ENCODE measurements at regions not wholly inside any gene's neighbourhood (a gene's known extent, or its start where the extent isn't known, plus 50 kb on each side); places are given as distances from the start of the nearest gene placed in this dataset.

DNA sequence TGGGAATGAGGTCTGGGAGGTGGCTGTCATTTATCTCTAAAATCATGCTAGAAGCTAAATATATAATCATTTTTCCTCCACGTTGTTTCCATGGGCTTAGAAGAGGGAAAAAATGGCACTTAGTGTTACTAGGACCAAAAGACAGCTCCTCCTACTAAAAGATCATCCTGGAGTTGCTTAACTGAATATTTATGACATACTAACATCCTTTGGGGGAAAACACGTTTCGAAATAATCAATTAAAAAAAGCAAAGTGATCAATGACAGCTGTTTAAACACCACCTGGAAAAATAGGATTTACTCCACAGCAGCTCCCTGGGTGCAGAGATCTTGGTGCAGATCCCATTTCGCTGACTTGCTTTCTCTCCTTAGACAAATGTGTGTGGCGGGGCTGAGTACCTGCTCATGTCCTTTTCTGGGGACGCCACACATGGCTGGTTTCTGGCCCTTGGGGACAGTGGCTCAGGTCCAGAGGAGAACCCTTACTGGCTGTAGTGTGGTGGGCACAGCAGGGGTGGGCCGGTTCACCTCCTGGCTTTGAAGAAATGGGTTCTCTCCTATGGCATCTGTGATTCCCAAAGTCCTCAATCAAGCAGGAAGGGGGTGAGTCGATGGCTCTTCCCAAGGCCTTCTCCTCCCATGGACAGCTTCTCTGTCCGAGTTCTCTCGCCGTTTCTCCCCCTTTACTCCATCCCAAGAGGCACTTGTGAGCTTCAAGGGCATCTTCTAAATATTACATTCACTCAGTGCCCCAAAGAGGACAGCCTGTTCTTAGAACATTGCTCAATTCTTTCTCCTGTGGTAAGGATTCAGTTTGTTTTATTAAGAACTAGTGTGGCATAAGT, 156.4 kb upstream of the KLF14 start:
- Histone ChIP-seq H3K4me2 (ENCODE audit: insufficient read depth, low read length) (peak overlapping the region; percentile 83), H3K27me3 (ENCODE audit: insufficient read depth, low read length) (no peaks in the 10 kb centered on the region), H3K36me3 (ENCODE audit: insufficient read depth, low read length) (peaks cover 77% of the 10 kb centered on the region), H3K27ac (ENCODE audit: low read depth, low read length) (peak overlapping the region; percentile 99), H3K79me2 (ENCODE audit: insufficient read depth, low read length) (peaks cover 92% of the 10 kb centered on the region), H4K20me1 (ENCODE audit: insufficient read depth, low read length) (peaks cover 71% of the 10 kb centered on the region), H3K9me3 (ENCODE audit: low read depth, low read length) (no peaks in the 10 kb centered on the region), H3K4me1 (ENCODE audit: insufficient read depth, low read length) (peaks cover 95% of the 10 kb centered on the region), H3K4me3 (ENCODE audit: insufficient read depth, low read length) (peak overlapping the region; percentile 49), H2AFZ (ENCODE audit: low read length) (no peak overlapping the region)
- TF ChIP-seq CTCF (IDR thresholded peaks at IDR 0.05; ENCODE audit: extremely low read depth, low read depth, low read length): no peak
- peak; percentile 2 for DNase-seq (ENCODE audit: insufficient read length, low spot score, missing footprints)

GRCh38 chr7:130891254-130892094, 157.5 kb upstream of the KLF14 start:
- no peak overlapping the region for H2AFZ ChIP-seq (ENCODE audit: low read length)
- peaks cover 72% of the 10 kb centered on the region for H4K20me1 ChIP-seq (ENCODE audit: insufficient read depth, low read length)
- H3K9me3 ChIP-seq (ENCODE audit: low read depth, low read length): no peaks in the 10 kb centered on the region
- no peaks in the 10 kb centered on the region for H3K27me3 ChIP-seq (ENCODE audit: insufficient read depth, low read length)
- H3K4me3 ChIP-seq (ENCODE audit: insufficient read depth, low read length): peak overlapping the region; percentile 50
- H3K4me2 ChIP-seq (ENCODE audit: insufficient read depth, low read length): peak overlapping the region; percentile 83
- peak; percentile 71 for DNase-seq (ENCODE audit: insufficient read length, low spot score, missing footprints)
- H3K36me3 ChIP-seq (ENCODE audit: insufficient read depth, low read length): peaks cover 77% of the 10 kb centered on the region
- H3K79me2 ChIP-seq (ENCODE audit: insufficient read depth, low read length): peaks cover 92% of the 10 kb centered on the region
- peaks cover 94% of the 10 kb centered on the region for H3K4me1 ChIP-seq (ENCODE audit: insufficient read depth, low read length)
- no peak for TF ChIP-seq CTCF (IDR thresholded peaks at IDR 0.05; ENCODE audit: extremely low read depth, low read depth, low read length)
- peak overlapping the region; percentile 99 for H3K27ac ChIP-seq (ENCODE audit: low read depth, low read length)

DNA sequence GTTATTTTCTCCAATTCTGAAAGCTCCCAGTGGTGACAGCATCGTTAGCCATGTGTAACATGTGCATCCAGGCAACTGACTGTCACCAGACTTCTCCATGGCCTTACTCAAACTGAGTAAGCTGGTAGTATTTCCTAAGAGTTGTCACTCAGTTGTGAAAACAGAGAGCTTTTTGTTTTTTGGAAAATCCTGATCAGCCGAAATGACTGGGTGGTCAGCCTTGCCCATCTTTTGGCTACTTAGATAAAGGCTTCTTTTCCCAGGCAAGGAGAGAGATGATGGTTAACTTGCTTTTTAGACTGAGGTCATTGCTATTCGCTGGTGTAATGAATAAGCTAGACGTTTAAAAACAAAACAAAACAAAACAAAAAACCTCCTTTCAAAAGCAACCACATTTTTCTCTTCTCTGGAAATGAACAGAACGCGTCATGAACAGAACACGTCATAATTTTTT, 159.5 kb upstream of the KLF14 start:
- Histone ChIP-seq H3K27me3 (ENCODE audit: insufficient read depth, low read length) (no peaks in the 10 kb centered on the region), H3K4me1 (ENCODE audit: insufficient read depth, low read length) (peaks cover 91% of the 10 kb centered on the region), H3K36me3 (ENCODE audit: insufficient read depth, low read length) (peaks cover 84% of the 10 kb centered on the region), H3K27ac (ENCODE audit: low read depth, low read length) (peak overlapping the region; percentile 96), H3K79me2 (ENCODE audit: insufficient read depth, low read length) (peaks cover 93% of the 10 kb centered on the region), H3K9me3 (ENCODE audit: low read depth, low read length) (no peaks in the 10 kb centered on the region), H3K4me3 (ENCODE audit: insufficient read depth, low read length) (no peak overlapping the region), H2AFZ (ENCODE audit: low read length) (no peak overlapping the region), H3K4me2 (ENCODE audit: insufficient read depth, low read length) (peak overlapping the region; percentile 31), H4K20me1 (ENCODE audit: insufficient read depth, low read length) (peaks cover 74% of the 10 kb centered on the region)
- DNase-seq (ENCODE audit: insufficient read length, low spot score, missing footprints): peak; percentile 76
- TF ChIP-seq CTCF (IDR thresholded peaks at IDR 0.05; ENCODE audit: extremely low read depth, low read depth, low read length): no peak
